ENCODE measurements at regions not wholly inside any gene's neighbourhood (a gene's known extent, or its start where the extent isn't known, plus 50 kb on each side); places are given as distances from the start of the nearest gene placed in this dataset.

- Mint-ChIP-seq H3K27me3 (peaks cover 21% of the 10 kb centered on the region in 2 donors), H3K4me3 (no peak overlapping the region), H3K27ac (no peak overlapping the region), H3K36me3 (no peaks in the 10 kb centered on the region), H3K4me1 (peaks cover 7% of the 10 kb centered on the region in 2 donors), H3K9me3 (no peaks in the 10 kb centered on the region)
- DNase-seq, result no peak
- no peak for ATAC-seq (replicated peaks)
These were observed 154.2 kb upstream of the MLN start for GRCh38 chr6:33957892-33958525.

- no peak overlapping the region for H3K27ac Mint-ChIP-seq
- ATAC-seq (replicated peaks), result no peak
- H3K9me3 Mint-ChIP-seq, result no peaks in the 10 kb centered on the region
These were observed 153.5 kb upstream of the MLN start for GRCh38 chr6:33957131-33957891.

GRCh38 chr6:33956206-33956605 lies 152.4 kb upstream of the MLN start:
- Mint-ChIP-seq H3K4me1 (peaks cover 7% of the 10 kb centered on the region in 2 donors), H3K4me3 (no peak overlapping the region), H3K9me3 (no peaks in the 10 kb centered on the region), H3K27me3 (peaks cover 19 to 21% of the 10 kb centered on the region in 2 donors), H3K36me3 (no peaks in the 10 kb centered on the region), H3K27ac (no peak overlapping the region)
- ATAC-seq (replicated peaks) (no peak), DNase-seq (no peak)

More at GRCh38 chr6:33957131-33957891, 153.5 kb upstream of the MLN start:
- H3K36me3 Mint-ChIP-seq, result no peaks in the 10 kb centered on the region
- no peak overlapping the region for H3K4me3 Mint-ChIP-seq
- no peak for DNase-seq
- peaks cover 7% of the 10 kb centered on the region in 2 donors for H3K4me1 Mint-ChIP-seq
- peaks cover 19 to 21% of the 10 kb centered on the region in 2 donors for H3K27me3 Mint-ChIP-seq

GRCh38 chr6:33955566-33955965 lies 151.8 kb upstream of the MLN start:
- H3K4me1 Mint-ChIP-seq, result peaks cover 7% of the 10 kb centered on the region in 2 donors
- DNase-seq, result no peak
- no peak overlapping the region for H3K27ac Mint-ChIP-seq
- H3K4me3 Mint-ChIP-seq, result no peak overlapping the region
- H3K9me3 Mint-ChIP-seq, result no peaks in the 10 kb centered on the region
- ATAC-seq (replicated peaks), result no peak
- no peaks in the 10 kb centered on the region for H3K36me3 Mint-ChIP-seq
- H3K27me3 Mint-ChIP-seq, result peaks cover 15 to 21% of the 10 kb centered on the region in 2 donors

GRCh38 chr6:33954453-33954852 lies 150.7 kb upstream of the MLN start:
- Mint-ChIP-seq H3K36me3 (no peaks in the 10 kb centered on the region), H3K9me3 (no peaks in the 10 kb centered on the region), H3K4me1 (peaks cover 7 to 9% of the 10 kb centered on the region in 2 donors), H3K27ac (no peak overlapping the region), H3K27me3 (peaks cover 14 to 24% of the 10 kb centered on the region in 2 donors), H3K4me3 (no peak overlapping the region)
- no peak for DNase-seq
- ATAC-seq (replicated peaks), result peak in 1 of 2 donors; percentile 39

GRCh38 chr6:33953171-33953570 lies 149.4 kb upstream of the MLN start:
- ATAC-seq (replicated peaks) (no peak), DNase-seq (no peak)
- H3K27me3 Mint-ChIP-seq, result peaks cover 11 to 21% of the 10 kb centered on the region in 2 donors
- no peaks in the 10 kb centered on the region for H3K9me3 Mint-ChIP-seq
- peaks cover 7% of the 10 kb centered on the region in 2 donors for H3K4me1 Mint-ChIP-seq
- no peak overlapping the region for H3K27ac Mint-ChIP-seq
- no peaks in the 10 kb centered on the region for H3K36me3 Mint-ChIP-seq
- no peak overlapping the region for H3K4me3 Mint-ChIP-seq

GRCh38 chr6:33952016-33952415 lies 148.2 kb upstream of the MLN start:
- H3K9me3 Mint-ChIP-seq, result no peaks in the 10 kb centered on the region
- H3K4me3 Mint-ChIP-seq, result no peak overlapping the region
- no peak overlapping the region for H3K27ac Mint-ChIP-seq
- peaks cover 9 to 13% of the 10 kb centered on the region in 2 donors for H3K27me3 Mint-ChIP-seq
- no peak for DNase-seq
- ATAC-seq (replicated peaks), result no peak
- no peaks in the 10 kb centered on the region for H3K36me3 Mint-ChIP-seq
- peaks cover 7% of the 10 kb centered on the region in 2 donors for H3K4me1 Mint-ChIP-seq

GRCh38 chr6:33950891-33951889 lies 147.4 kb upstream of the MLN start:
- Mint-ChIP-seq H3K9me3 (no peaks in the 10 kb centered on the region), H3K4me3 (no peak overlapping the region), H3K36me3 (no peaks in the 10 kb centered on the region), H3K4me1 (peaks cover 7% of the 10 kb centered on the region in 2 donors), H3K27me3 (peaks cover 5 to 12% of the 10 kb centered on the region in 2 donors), H3K27ac (no peak overlapping the region)
- ATAC-seq (replicated peaks), result no peak
- DNase-seq, result no peak

- Mint-ChIP-seq H3K27me3 (peaks cover 5 to 13% of the 10 kb centered on the region in 2 donors), H3K9me3 (no peaks in the 10 kb centered on the region), H3K4me3 (no peak overlapping the region), H3K36me3 (no peaks in the 10 kb centered on the region), H3K27ac (no peak overlapping the region), H3K4me1 (peaks cover 7% of the 10 kb centered on the region in 2 donors)
- DNase-seq (no peak), ATAC-seq (replicated peaks) (no peak)
These were observed 146.7 kb upstream of the MLN start for GRCh38 chr6:33950472-33950881.

GRCh38 chr6:33949877-33950435 lies 146.2 kb upstream of the MLN start:
- no peak for DNase-seq
- H3K9me3 Mint-ChIP-seq, result no peaks in the 10 kb centered on the region
- ATAC-seq (replicated peaks), result no peak
- peaks cover 7 to 18% of the 10 kb centered on the region in 2 donors for H3K27me3 Mint-ChIP-seq
- peaks cover 7% of the 10 kb centered on the region in 2 donors for H3K4me1 Mint-ChIP-seq
- no peaks in the 10 kb centered on the region for H3K36me3 Mint-ChIP-seq
- no peak overlapping the region for H3K27ac Mint-ChIP-seq
- no peak overlapping the region for H3K4me3 Mint-ChIP-seq

GRCh38 chr6:33949111-33949510 lies 145.3 kb upstream of the MLN start:
- Mint-ChIP-seq H3K4me1 (peaks cover 0 to 2% of the 10 kb centered on the region in 2 donors), H3K4me3 (no peak overlapping the region), H3K9me3 (no peaks in the 10 kb centered on the region), H3K27me3 (peaks cover 11 to 19% of the 10 kb centered on the region in 2 donors), H3K27ac (no peak overlapping the region), H3K36me3 (no peaks in the 10 kb centered on the region)
- ATAC-seq (replicated peaks) (no peak), DNase-seq (no peak)

- no peaks in the 10 kb centered on the region for H3K9me3 Mint-ChIP-seq
- H3K4me3 Mint-ChIP-seq, result no peak overlapping the region
- H3K4me1 Mint-ChIP-seq, result peaks cover 0 to 2% of the 10 kb centered on the region in 2 donors
- ATAC-seq (replicated peaks), result no peak
- H3K27ac Mint-ChIP-seq, result peak overlapping the region; percentile 28
- H3K36me3 Mint-ChIP-seq, result no peaks in the 10 kb centered on the region
- no peak for DNase-seq
- H3K27me3 Mint-ChIP-seq, result peaks cover 11 to 19% of the 10 kb centered on the region in 2 donors
These were observed 144.3 kb upstream of the MLN start for GRCh38 chr6:33947916-33948594.

GRCh38 chr6:33947047-33947446 lies 143.2 kb upstream of the MLN start:
- Mint-ChIP-seq H3K9me3 (no peaks in the 10 kb centered on the region), H3K27ac (no peak overlapping the region), H3K36me3 (no peaks in the 10 kb centered on the region), H3K27me3 (peaks cover 11 to 19% of the 10 kb centered on the region in 2 donors), H3K4me3 (no peak overlapping the region), H3K4me1 (peaks cover 0 to 2% of the 10 kb centered on the region in 2 donors)
- DNase-seq, result no peak
- no peak for ATAC-seq (replicated peaks)
